GM13976 (cell line): ENCODE measurements at regions not wholly inside any gene's neighbourhood (a gene's known extent, or its start where the extent isn't known, plus 50 kb on each side); places are given as distances from the start of the nearest gene placed in this dataset.
"Not testable (repeated sequence)": the region's sequence is repeated elsewhere in the genome, so short reads cannot be mapped to it uniquely, and the experiment has no call there.

ENCODE experiments used
- DNase-seq: peaks from one replicate; pipeline ENCODE4 v3.0.0; 2012; ENCODE audit warnings: low spot score
- CTCF ChIP-seq: IDR thresholded peaks from 2 replicates; pipeline ENCODE4 v1.5.1; 2012; ENCODE audit warnings: borderline replicate concordance, mild to moderate bottlenecking; ENCODE audit not compliant: insufficient read depth; ENCODE audit errors: extremely low read depth, missing control alignments, control extremely low read depth
- in situ Hi-C: fragments of 300-500 bp; cut with MboI; formaldehyde crosslinking; loops from one replicate; pipeline ENCODE4 v1.12.0; 2022; ENCODE audit warnings: low sequenced_read_pairs, mixed read lengths, inconsistent platforms; ENCODE audit not compliant: unreplicated experiment

GRCh38 chr10:4403638-4404252 is 422.3 kb upstream of the AKR1E2 start:
- no peak for TF ChIP-seq CTCF
- no peak for DNase-seq
- in situ Hi-C loops, result no loop called here

- in situ Hi-C loops, DNase-seq: not testable (repeated sequence)
These were observed 424.9 kb upstream of the AKR1E2 start for GRCh38 chr10:4401080-4401479.

GRCh38 chr10:4399556-4399955 is 426.5 kb upstream of the AKR1E2 start:
- no peak for DNase-seq
- in situ Hi-C loops, result no loop called here
- no peak for TF ChIP-seq CTCF

- no peak for DNase-seq
- TF ChIP-seq CTCF, result no peak
- in situ Hi-C loops, result no loop called here
These were observed 427.4 kb upstream of the AKR1E2 start for GRCh38 chr10:4398602-4399001.

- in situ Hi-C loops, result no loop called here
- DNase-seq, result no peak
- no peak for TF ChIP-seq CTCF
These were observed 428.7 kb upstream of the AKR1E2 start for GRCh38 chr10:4397337-4397736.

GRCh38 chr10:4396401-4397283 is 429.4 kb upstream of the AKR1E2 start:
- in situ Hi-C loops, result no loop called here
- TF ChIP-seq CTCF, result no peak
- no peak for DNase-seq

- in situ Hi-C loops, result no loop called here
- DNase-seq, result no peak
- no peak for TF ChIP-seq CTCF
These were observed 430.3 kb upstream of the AKR1E2 start for GRCh38 chr10:4395731-4396130.

GRCh38 chr10:4394455-4394854 is 431.6 kb upstream of the AKR1E2 start:
- in situ Hi-C loops, DNase-seq: not testable (repeated sequence)
